HCT116 (cell line): ENCODE measurements at regions not wholly inside any gene's neighbourhood (a gene's known extent, or its start where the extent isn't known, plus 50 kb on each side); places are given as distances from the start of the nearest gene placed in this dataset.

ENCODE experiments used
- ATAC-seq: fragments of 200-7000 bp; cut with Tn5 transposase; 2 replicates; pipeline ENCODE4 v1.9.1; 2020; ENCODE audit warnings: mild to moderate bottlenecking, moderate library complexity
- BruUV-seq: library from RNA; stranded (reverse); fragments of 400-500 nt; replicated peaks from 2 replicates; lab custom pipeline; 2021; lab: Mats Ljungman, UMichigan
- CTCF ChIA-PET: fragments of 300-600 bp; sonication (Branson Sonifier 250); formaldehyde crosslinking; loops from one replicate; lab custom pipeline; 2021; ENCODE audit warnings: antibody characterized with exemption; lab: Charles Lee
- POLR2A ChIA-PET: fragments of 300-600, 350-600 bp; sonication (Branson Sonifier 250); formaldehyde crosslinking; loops from one replicate; lab custom pipeline; 2021; ENCODE audit warnings: antibody characterized with exemption; lab: Charles Lee
- RAD21 ChIA-PET, 2 experiments: fragments of 300-600 bp; sonication (Branson Sonifier 250); formaldehyde crosslinking; loops; one replicate each; lab custom pipeline; 2023; ENCODE audit warnings: low total read pairs in 2 of 2; ENCODE audit not compliant: uncharacterized antibody in 2 of 2, unreplicated experiment in 2 of 2, low non-redundant PET in 1 of 2; lab: Charles Lee
- DNase-seq: peaks from one replicate; pipeline ENCODE4 v3.0.0-alpha.2; 2010; ENCODE audit warnings: low read depth, low spot score
- H2AFZ ChIP-seq: fragments of 200-600 bp; shearing (Covaris generic), sonication (generic); 2 replicates; pipeline ENCODE4 v1.6.1; 2017; ENCODE audit warnings: low read depth, mixed run types, mixed read lengths, antibody characterized with exemption, low read length; ENCODE audit not compliant: poor library complexity, severe bottlenecking
- H3K27ac ChIP-seq: 2 replicates; pipeline ENCODE4 v1.5.1; 2012; ENCODE audit warnings: low read depth, low read length
- H3K27me3 ChIP-seq: fragments of 200-600 bp; sonication (generic); 2 replicates; pipeline ENCODE4 v1.6.1; 2016; ENCODE audit warnings: mixed run types, low read length, mixed read lengths; ENCODE audit not compliant: insufficient read depth
- H3K36me3 ChIP-seq, 2 experiments: fragments of 200-500 bp in 1 of 2; fragments of 200-600 bp in 1 of 2; sonication (Bioruptor generic) in 1 of 2; sonication (generic) in 1 of 2; 2 replicates each; pipeline versions ENCODE4 v1.5.1 to v1.6.1; 2014 to 2016; ENCODE audit warnings: low read length in 2 of 2, inconsistent platforms in 1 of 2, mixed read lengths in 1 of 2, mixed run types in 1 of 2; ENCODE audit not compliant: insufficient read depth in 2 of 2, control insufficient read depth in 1 of 2
- H3K4me1 ChIP-seq, 2 experiments: fragments of 200-600 bp in 1 of 2; sonication (generic) in 1 of 2; 2 replicates each; pipeline versions ENCODE4 v1.5.1 to v1.6.1; 2012 to 2017; ENCODE audit warnings: low read length in 2 of 2, inconsistent platforms in 1 of 2, mild to moderate bottlenecking in 1 of 2, mixed read lengths in 1 of 2, mixed run types in 1 of 2, moderate library complexity in 1 of 2; ENCODE audit not compliant: insufficient read depth in 2 of 2, control insufficient read depth in 1 of 2
- H3K4me2 ChIP-seq: fragments of 200-600 bp; sonication (generic); 2 replicates; pipeline ENCODE4 v1.6.1; 2017; ENCODE audit warnings: mixed run types, low read length, mixed read lengths
- H3K4me3 ChIP-seq, 2 experiments: fragments of 200-600 bp in 1 of 2; sonication (generic) in 1 of 2; replicated peaks in 1 of 2; 2 replicates each; pipeline ENCODE4 v1.5.1; 2011 to 2016; ENCODE audit warnings: low read length in 2 of 2, control low read depth in 1 of 2, low read depth in 1 of 2, mild to moderate bottlenecking in 1 of 2, mixed read lengths in 1 of 2, mixed run types in 1 of 2
- H3K79me2 ChIP-seq: fragments of 200-600 bp; sonication (generic); 2 replicates; pipeline ENCODE4 v1.6.1; 2017; ENCODE audit warnings: mild to moderate bottlenecking, mixed run types, low read length, moderate library complexity, mixed read lengths; ENCODE audit not compliant: insufficient read depth
- H3K9ac ChIP-seq: fragments of 200-600 bp; sonication (generic); 2 replicates; pipeline ENCODE4 v1.6.1; 2016; ENCODE audit warnings: low read length, mixed read lengths
- H3K9me2 ChIP-seq: fragments of 200-600 bp; sonication (generic), shearing (Covaris generic); 2 replicates; pipeline ENCODE4 v1.6.1; 2017; ENCODE audit warnings: mixed run types, mild to moderate bottlenecking, moderate library complexity; ENCODE audit not compliant: insufficient read depth
- H3K9me3 ChIP-seq, 2 experiments: fragments of 200-500 bp in 1 of 2; fragments of 200-600 bp in 1 of 2; sonication (Bioruptor generic) in 1 of 2; sonication (generic) in 1 of 2; 2 replicates each; pipeline ENCODE4 v1.6.1; 2014 to 2017; ENCODE audit warnings: low read length in 2 of 2, mixed read lengths in 2 of 2, inconsistent platforms in 1 of 2, low read depth in 1 of 2, mild to moderate bottlenecking in 1 of 2, mixed run types in 1 of 2, moderate library complexity in 1 of 2; ENCODE audit not compliant: control insufficient read depth in 1 of 2, insufficient read depth in 1 of 2
- H4K20me1 ChIP-seq: fragments of 200-600 bp; sonication (generic), shearing (Covaris generic); 2 replicates; pipeline ENCODE4 v1.6.1; 2017; ENCODE audit warnings: mixed run types, mild to moderate bottlenecking, moderate library complexity; ENCODE audit not compliant: insufficient read depth
- CBX3 ChIP-seq: IDR thresholded peaks from 2 replicates; pipeline ENCODE4 v1.6.1; 2012; ENCODE audit warnings: low read depth
- CTCF ChIP-seq, 3 experiments: fragments of 200-600 bp in 1 of 3; sonication (generic) in 1 of 3; IDR thresholded peaks in 2 of 3; conservative IDR thresholded peaks in 1 of 3; 2 replicates each; pipeline ENCODE4 v1.5.1; 2012 to 2017; ENCODE audit warnings: low read depth in 2 of 3, low read length in 2 of 3, antibody characterized with exemption in 1 of 3, borderline replicate concordance in 1 of 3, control low read depth in 1 of 3, mild to moderate bottlenecking in 1 of 3, mixed read lengths in 1 of 3, mixed run types in 1 of 3, moderate library complexity in 1 of 3; ENCODE audit not compliant: insufficient read depth in 1 of 3
- EGR1 ChIP-seq: IDR thresholded peaks from 2 replicates; pipeline ENCODE4 v1.6.1; 2012; ENCODE audit warnings: low read depth
- ELF1 ChIP-seq: IDR thresholded peaks from 2 replicates; pipeline ENCODE4 v1.6.1; 2012; ENCODE audit warnings: low read depth, borderline replicate concordance
- EZH2 ChIP-seq: fragments of 200-600 bp; sonication (generic); IDR thresholded peaks from 2 replicates; pipeline ENCODE4 v1.6.1; 2017; ENCODE audit warnings: antibody characterized with exemption, mixed run types
- EZH2phosphoT487 ChIP-seq: fragments of 200-600 bp; IDR thresholded peaks from 2 replicates; pipeline ENCODE4 v1.6.1; 2018; ENCODE audit warnings: antibody characterized with exemption, borderline replicate concordance
- FOSL1 ChIP-seq: IDR thresholded peaks from 2 replicates; pipeline ENCODE4 v1.6.1; 2012; ENCODE audit warnings: low read depth
- JUND ChIP-seq: IDR thresholded peaks from 2 replicates; pipeline ENCODE4 v1.6.1; 2012
- POLR2A ChIP-seq: IDR thresholded peaks from 2 replicates; pipeline ENCODE4 v1.7.0; 2011; ENCODE audit warnings: borderline replicate concordance; ENCODE audit not compliant: insufficient read depth, insufficient read length; ENCODE audit errors: extremely low read depth
- POLR2AphosphoS5 ChIP-seq: IDR thresholded peaks from 2 replicates; pipeline ENCODE4 v1.6.1; 2011; ENCODE audit warnings: mild to moderate bottlenecking, low read depth, low read length, moderate library complexity
- RAD21 ChIP-seq: IDR thresholded peaks from 2 replicates; pipeline ENCODE4 v1.6.1; 2012; ENCODE audit warnings: low read depth, mild to moderate bottlenecking
- SP1 ChIP-seq: IDR thresholded peaks from 2 replicates; pipeline ENCODE4 v1.6.1; 2012; ENCODE audit warnings: low read depth
- SRF ChIP-seq: IDR thresholded peaks from 2 replicates; pipeline ENCODE4 v1.6.1; 2012; ENCODE audit warnings: low read depth
- ZFX ChIP-seq: fragments of 450-650 bp; IDR thresholded peaks from 2 replicates; pipeline ENCODE4 v1.6.1; 2017
- intact Hi-C: fragments of 100-400 bp; cut with micrococcal nuclease; formaldehyde crosslinking; loops from 2 replicates; pipeline ENCODE4 v1.10.0; 2022
- TF ChIP-seq, protein P1 (sequence below): IDR thresholded peaks from 2 replicates; pipeline ENCODE4 v1.6.1; 2012; ENCODE audit warnings: low read depth
- TF ChIP-seq, protein P2 (sequence below): IDR thresholded peaks from 2 replicates; pipeline ENCODE4 v1.6.1; 2011; ENCODE audit warnings: mild to moderate bottlenecking, low read length, moderate library complexity; ENCODE audit not compliant: insufficient replicate concordance; ENCODE audit errors: extremely low read depth

- Histone ChIP-seq H4K20me1 (no peaks in the 10 kb centered on the region), H3K27ac (no peak overlapping the region), H3K9me3 (no peaks in the 10 kb centered on the region), H3K4me2 (no peak overlapping the region), H3K79me2 (no peaks in the 10 kb centered on the region), H2AFZ (no peak overlapping the region), H3K27me3 (no peaks in the 10 kb centered on the region), H3K36me3 (no peaks in the 10 kb centered on the region), H3K9me2 (no peaks in the 10 kb centered on the region), H3K4me1 (no peaks in the 10 kb centered on the region), H3K9ac (no peak overlapping the region), H3K4me3 (no peak overlapping the region)
- intact Hi-C loops, result no loop called here
- RAD21 ChIA-PET, result no interaction called here
- DNase-seq (no peak), ATAC-seq (no peak)
- TF ChIP-seq SRF, result no peak
- TF ChIP-seq EGR1, result no peak
- no peak for TF ChIP-seq EZH2
- no peak for TF ChIP-seq SP1
- no peak for TF ChIP-seq ELF1
- no peak for TF ChIP-seq ZFX
- TF ChIP-seq CBX3, result no peak
- TF ChIP-seq, protein P1, sequence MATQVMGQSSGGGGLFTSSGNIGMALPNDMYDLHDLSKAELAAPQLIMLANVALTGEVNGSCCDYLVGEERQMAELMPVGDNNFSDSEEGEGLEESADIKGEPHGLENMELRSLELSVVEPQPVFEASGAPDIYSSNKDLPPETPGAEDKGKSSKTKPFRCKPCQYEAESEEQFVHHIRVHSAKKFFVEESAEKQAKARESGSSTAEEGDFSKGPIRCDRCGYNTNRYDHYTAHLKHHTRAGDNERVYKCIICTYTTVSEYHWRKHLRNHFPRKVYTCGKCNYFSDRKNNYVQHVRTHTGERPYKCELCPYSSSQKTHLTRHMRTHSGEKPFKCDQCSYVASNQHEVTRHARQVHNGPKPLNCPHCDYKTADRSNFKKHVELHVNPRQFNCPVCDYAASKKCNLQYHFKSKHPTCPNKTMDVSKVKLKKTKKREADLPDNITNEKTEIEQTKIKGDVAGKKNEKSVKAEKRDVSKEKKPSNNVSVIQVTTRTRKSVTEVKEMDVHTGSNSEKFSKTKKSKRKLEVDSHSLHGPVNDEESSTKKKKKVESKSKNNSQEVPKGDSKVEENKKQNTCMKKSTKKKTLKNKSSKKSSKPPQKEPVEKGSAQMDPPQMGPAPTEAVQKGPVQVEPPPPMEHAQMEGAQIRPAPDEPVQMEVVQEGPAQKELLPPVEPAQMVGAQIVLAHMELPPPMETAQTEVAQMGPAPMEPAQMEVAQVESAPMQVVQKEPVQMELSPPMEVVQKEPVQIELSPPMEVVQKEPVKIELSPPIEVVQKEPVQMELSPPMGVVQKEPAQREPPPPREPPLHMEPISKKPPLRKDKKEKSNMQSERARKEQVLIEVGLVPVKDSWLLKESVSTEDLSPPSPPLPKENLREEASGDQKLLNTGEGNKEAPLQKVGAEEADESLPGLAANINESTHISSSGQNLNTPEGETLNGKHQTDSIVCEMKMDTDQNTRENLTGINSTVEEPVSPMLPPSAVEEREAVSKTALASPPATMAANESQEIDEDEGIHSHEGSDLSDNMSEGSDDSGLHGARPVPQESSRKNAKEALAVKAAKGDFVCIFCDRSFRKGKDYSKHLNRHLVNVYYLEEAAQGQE, result no peak
- TF ChIP-seq EZH2phosphoT487, result no peak
- TF ChIP-seq POLR2A, result no peak
- TF ChIP-seq JUND, result no peak
- TF ChIP-seq, protein P2, sequence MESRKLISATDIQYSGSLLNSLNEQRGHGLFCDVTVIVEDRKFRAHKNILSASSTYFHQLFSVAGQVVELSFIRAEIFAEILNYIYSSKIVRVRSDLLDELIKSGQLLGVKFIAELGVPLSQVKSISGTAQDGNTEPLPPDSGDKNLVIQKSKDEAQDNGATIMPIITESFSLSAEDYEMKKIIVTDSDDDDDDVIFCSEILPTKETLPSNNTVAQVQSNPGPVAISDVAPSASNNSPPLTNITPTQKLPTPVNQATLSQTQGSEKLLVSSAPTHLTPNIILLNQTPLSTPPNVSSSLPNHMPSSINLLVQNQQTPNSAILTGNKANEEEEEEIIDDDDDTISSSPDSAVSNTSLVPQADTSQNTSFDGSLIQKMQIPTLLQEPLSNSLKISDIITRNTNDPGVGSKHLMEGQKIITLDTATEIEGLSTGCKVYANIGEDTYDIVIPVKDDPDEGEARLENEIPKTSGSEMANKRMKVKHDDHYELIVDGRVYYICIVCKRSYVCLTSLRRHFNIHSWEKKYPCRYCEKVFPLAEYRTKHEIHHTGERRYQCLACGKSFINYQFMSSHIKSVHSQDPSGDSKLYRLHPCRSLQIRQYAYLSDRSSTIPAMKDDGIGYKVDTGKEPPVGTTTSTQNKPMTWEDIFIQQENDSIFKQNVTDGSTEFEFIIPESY, result no peak
- TF ChIP-seq FOSL1, result no peak
- TF ChIP-seq CTCF (IDR thresholded peaks at IDR 0.05 in 2 of 3, conservative IDR thresholded peaks at IDR 0.05 in 1 of 3; ENCODE audit: borderline replicate concordance in 1 of 3, insufficient read depth in 1 of 3, low read depth in 2 of 3, low read length in 2 of 3), result no peak
- TF ChIP-seq RAD21, result no peak
- TF ChIP-seq POLR2AphosphoS5, result no peak
- CTCF ChIA-PET, result no interaction called here
- no TSS peak for BruUV-seq
- POLR2A ChIA-PET, result no interaction called here
Measured at GRCh38 chr4:187414716-187415115, 580.9 kb upstream of the ZFP42 start.
